ENCODE measurements at regions not wholly inside any gene's neighbourhood (a gene's known extent, or its start where the extent isn't known, plus 50 kb on each side); places are given as distances from the start of the nearest gene placed in this dataset.

DNA sequence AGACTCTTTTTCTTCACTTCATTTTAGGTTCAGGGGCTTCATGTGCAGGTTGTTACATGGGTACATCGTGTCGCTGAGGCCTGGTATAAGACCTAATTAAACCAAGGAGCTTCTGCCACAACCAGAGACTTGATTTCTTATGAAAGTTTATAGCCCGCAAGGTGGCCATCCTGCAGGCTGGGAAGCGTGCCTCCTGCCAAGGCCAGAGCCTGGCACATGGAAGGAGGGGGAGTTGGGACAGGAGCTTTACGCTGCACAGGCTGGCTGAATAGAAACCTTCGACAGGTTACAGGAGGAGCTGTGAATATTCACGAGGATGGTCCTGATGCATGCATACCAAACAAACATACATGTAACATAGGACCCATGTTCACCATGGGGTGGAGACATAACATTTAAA lies 50.1 kb upstream of the SIMC1 start:
- TF ChIP-seq, protein P1, sequence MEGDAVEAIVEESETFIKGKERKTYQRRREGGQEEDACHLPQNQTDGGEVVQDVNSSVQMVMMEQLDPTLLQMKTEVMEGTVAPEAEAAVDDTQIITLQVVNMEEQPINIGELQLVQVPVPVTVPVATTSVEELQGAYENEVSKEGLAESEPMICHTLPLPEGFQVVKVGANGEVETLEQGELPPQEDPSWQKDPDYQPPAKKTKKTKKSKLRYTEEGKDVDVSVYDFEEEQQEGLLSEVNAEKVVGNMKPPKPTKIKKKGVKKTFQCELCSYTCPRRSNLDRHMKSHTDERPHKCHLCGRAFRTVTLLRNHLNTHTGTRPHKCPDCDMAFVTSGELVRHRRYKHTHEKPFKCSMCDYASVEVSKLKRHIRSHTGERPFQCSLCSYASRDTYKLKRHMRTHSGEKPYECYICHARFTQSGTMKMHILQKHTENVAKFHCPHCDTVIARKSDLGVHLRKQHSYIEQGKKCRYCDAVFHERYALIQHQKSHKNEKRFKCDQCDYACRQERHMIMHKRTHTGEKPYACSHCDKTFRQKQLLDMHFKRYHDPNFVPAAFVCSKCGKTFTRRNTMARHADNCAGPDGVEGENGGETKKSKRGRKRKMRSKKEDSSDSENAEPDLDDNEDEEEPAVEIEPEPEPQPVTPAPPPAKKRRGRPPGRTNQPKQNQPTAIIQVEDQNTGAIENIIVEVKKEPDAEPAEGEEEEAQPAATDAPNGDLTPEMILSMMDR (IDR thresholded peaks at IDR 0.05), result no peak
- TF ChIP-seq POLR2A (IDR thresholded peaks at IDR 0.05; ENCODE audit: low read length) (no peak), CEBPB (IDR thresholded peaks at IDR 0.05) (no peak), BHLHE40 (IDR thresholded peaks at IDR 0.05; ENCODE audit: low read depth, low read length) (no peak), ESRRA (IDR thresholded peaks at IDR 0.05; ENCODE audit: borderline replicate concordance, low read length) (no peak), NR3C1 (IDR thresholded peaks at IDR 0.05) (no peak), CHD4 (IDR thresholded peaks at IDR 0.05; ENCODE audit: borderline replicate concordance) (no peak), SMC3 (IDR thresholded peaks at IDR 0.05) (no peak), ZFP36 (IDR thresholded peaks at IDR 0.05; ENCODE audit: borderline replicate concordance, partially characterized antibody) (no peak), RAD21 (conservative IDR thresholded peaks at IDR 0.05 in 1 of 2, IDR thresholded peaks at IDR 0.05 in 1 of 2) (no peak), HDAC2 (IDR thresholded peaks at IDR 0.05) (no peak), RARB (CRISPR knock-in tag; IDR thresholded peaks at IDR 0.05) (no peak)
- TF ChIP-seq, protein P2, sequence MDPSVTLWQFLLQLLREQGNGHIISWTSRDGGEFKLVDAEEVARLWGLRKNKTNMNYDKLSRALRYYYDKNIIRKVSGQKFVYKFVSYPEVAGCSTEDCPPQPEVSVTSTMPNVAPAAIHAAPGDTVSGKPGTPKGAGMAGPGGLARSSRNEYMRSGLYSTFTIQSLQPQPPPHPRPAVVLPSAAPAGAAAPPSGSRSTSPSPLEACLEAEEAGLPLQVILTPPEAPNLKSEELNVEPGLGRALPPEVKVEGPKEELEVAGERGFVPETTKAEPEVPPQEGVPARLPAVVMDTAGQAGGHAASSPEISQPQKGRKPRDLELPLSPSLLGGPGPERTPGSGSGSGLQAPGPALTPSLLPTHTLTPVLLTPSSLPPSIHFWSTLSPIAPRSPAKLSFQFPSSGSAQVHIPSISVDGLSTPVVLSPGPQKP (IDR thresholded peaks at IDR 0.05; ENCODE audit: low read depth, low read length), result no peak
- TF ChIP-seq, protein P3, sequence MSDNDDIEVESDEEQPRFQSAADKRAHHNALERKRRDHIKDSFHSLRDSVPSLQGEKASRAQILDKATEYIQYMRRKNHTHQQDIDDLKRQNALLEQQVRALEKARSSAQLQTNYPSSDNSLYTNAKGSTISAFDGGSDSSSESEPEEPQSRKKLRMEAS (IDR thresholded peaks at IDR 0.05), result no peak
